Osteoblast (primary cell): ENCODE measurements at regions not wholly inside any gene's neighbourhood (a gene's known extent, or its start where the extent isn't known, plus 50 kb on each side); places are given as distances from the start of the nearest gene placed in this dataset.

ENCODE experiments used
- DNase-seq: peaks from one replicate; pipeline ENCODE4 v3.0.0; 2011; ENCODE audit warnings: low spot score, mixed read lengths; ENCODE audit not compliant: insufficient read length; ENCODE audit errors: missing footprints
- H2AFZ ChIP-seq: 2 replicates; pipeline ENCODE4 v1.6.0; 2011; ENCODE audit warnings: mild to moderate bottlenecking, low read length
- H3K27ac ChIP-seq: 2 replicates; pipeline ENCODE4 v1.5.1; 2011; ENCODE audit warnings: mild to moderate bottlenecking, low read depth, low read length, moderate library complexity
- H3K27me3 ChIP-seq: 2 replicates; pipeline ENCODE4 v1.6.0; 2012; ENCODE audit warnings: mild to moderate bottlenecking, control low read depth, inconsistent platforms, low read length, moderate library complexity; ENCODE audit not compliant: insufficient read depth
- H3K36me3 ChIP-seq: 2 replicates; pipeline ENCODE4 v1.5.1; 2011; ENCODE audit warnings: mild to moderate bottlenecking, low read length, control low read depth, moderate library complexity; ENCODE audit not compliant: insufficient read depth
- H3K4me1 ChIP-seq: 2 replicates; pipeline ENCODE4 v1.5.1; 2011; ENCODE audit warnings: mild to moderate bottlenecking, low read length, control low read depth, moderate library complexity; ENCODE audit not compliant: insufficient read depth
- H3K4me2 ChIP-seq: 2 replicates; pipeline ENCODE4 v1.6.0; 2011; ENCODE audit warnings: mild to moderate bottlenecking, low read length; ENCODE audit not compliant: insufficient read depth
- H3K4me3 ChIP-seq: fragments of 200-600 bp; sonication (generic); 3 replicates; pipeline ENCODE4 v1.5.1; 2012; ENCODE audit warnings: mild to moderate bottlenecking, low read length, inconsistent platforms; ENCODE audit not compliant: insufficient read depth
- H3K79me2 ChIP-seq: 2 replicates; pipeline ENCODE4 v1.6.0; 2012; ENCODE audit warnings: mild to moderate bottlenecking, low read length, control low read depth, inconsistent platforms; ENCODE audit not compliant: insufficient read depth
- H3K9me3 ChIP-seq: 2 replicates; pipeline ENCODE4 v1.5.1; 2011; ENCODE audit warnings: low read depth, low read length, control low read depth
- H4K20me1 ChIP-seq: 2 replicates; pipeline ENCODE4 v1.6.0; 2012; ENCODE audit warnings: mild to moderate bottlenecking, low read length, control low read depth; ENCODE audit not compliant: insufficient read depth
- CTCF ChIP-seq: IDR thresholded peaks from 2 replicates; pipeline ENCODE4 v1.5.1; 2011; ENCODE audit warnings: mild to moderate bottlenecking, low read depth, low read length, moderate library complexity; ENCODE audit errors: extremely low read depth

GRCh38 chr14:51491776-51492175 lies 159.9 kb upstream of the FRMD6 start:
- Histone ChIP-seq H3K36me3 (no peaks in the 10 kb centered on the region), H2AFZ (no peak overlapping the region), H3K4me2 (no peak overlapping the region), H3K9me3 (no peaks in the 10 kb centered on the region), H3K79me2 (no peaks in the 10 kb centered on the region), H3K27ac (no peak overlapping the region), H3K4me3 (no peak overlapping the region), H3K4me1 (peaks cover 18% of the 10 kb centered on the region), H3K27me3 (no peaks in the 10 kb centered on the region), H4K20me1 (no peaks in the 10 kb centered on the region)
- no peak for TF ChIP-seq CTCF
- no peak for DNase-seq

- Histone ChIP-seq H3K4me2 (no peak overlapping the region), H3K27ac (no peak overlapping the region), H2AFZ (no peak overlapping the region), H3K27me3 (no peaks in the 10 kb centered on the region), H3K9me3 (no peaks in the 10 kb centered on the region), H3K4me3 (no peak overlapping the region), H3K79me2 (no peaks in the 10 kb centered on the region), H4K20me1 (no peaks in the 10 kb centered on the region), H3K4me1 (peaks cover 4% of the 10 kb centered on the region), H3K36me3 (no peaks in the 10 kb centered on the region)
- no peak for TF ChIP-seq CTCF
- DNase-seq: no peak
Measured at GRCh38 chr14:51495319-51495718, 156.4 kb upstream of the FRMD6 start.

GRCh38 chr14:51498411-51499227 lies 153.1 kb upstream of the FRMD6 start:
- no peaks in the 10 kb centered on the region for H3K36me3 ChIP-seq
- H2AFZ ChIP-seq: no peak overlapping the region
- H3K4me1 ChIP-seq: no peaks in the 10 kb centered on the region
- no peaks in the 10 kb centered on the region for H3K79me2 ChIP-seq
- no peaks in the 10 kb centered on the region for H3K9me3 ChIP-seq
- H4K20me1 ChIP-seq: no peaks in the 10 kb centered on the region
- H3K4me2 ChIP-seq: no peak overlapping the region
- no peak for TF ChIP-seq CTCF
- no peak overlapping the region for H3K4me3 ChIP-seq
- no peak for DNase-seq
- no peak overlapping the region for H3K27ac ChIP-seq
- no peaks in the 10 kb centered on the region for H3K27me3 ChIP-seq

GRCh38 chr14:51500776-51501175 lies 150.9 kb upstream of the FRMD6 start:
- Histone ChIP-seq H3K4me3 (no peak overlapping the region), H3K4me1 (no peaks in the 10 kb centered on the region), H4K20me1 (no peaks in the 10 kb centered on the region), H3K4me2 (no peak overlapping the region), H3K27ac (no peak overlapping the region), H3K79me2 (no peaks in the 10 kb centered on the region), H3K36me3 (no peaks in the 10 kb centered on the region), H3K27me3 (no peaks in the 10 kb centered on the region), H2AFZ (no peak overlapping the region), H3K9me3 (no peaks in the 10 kb centered on the region)
- TF ChIP-seq CTCF: no peak
- peak; percentile 34 for DNase-seq
